Loucy (cell line): ENCODE measurements at regions not wholly inside any gene's neighbourhood (a gene's known extent, or its start where the extent isn't known, plus 50 kb on each side); places are given as distances from the start of the nearest gene placed in this dataset.

Experiments
- H2AFZ ChIP-seq: fragments of 200-600 bp; sonication (generic); 2 replicates; pipeline ENCODE4 v1.6.0; 2016; ENCODE audit warnings: antibody characterized with exemption, mild to moderate bottlenecking, low read length, moderate library complexity
- H3F3A ChIP-seq: fragments of 200-600 bp; 2 replicates; pipeline ENCODE4 v1.6.0; 2016; ENCODE audit warnings: antibody characterized with exemption, low read depth, mild to moderate bottlenecking
- H3K27me3 ChIP-seq: fragments of 200-600 bp; sonication (generic); 2 replicates; pipeline ENCODE4 v1.6.1; 2014; ENCODE audit warnings: low read length, mild to moderate bottlenecking; ENCODE audit not compliant: insufficient read depth, poor library complexity, severe bottlenecking
- H3K36me3 ChIP-seq: fragments of 200-600 bp; sonication (generic); 2 replicates; pipeline ENCODE4 v1.6.1; 2016; ENCODE audit warnings: low read length; ENCODE audit not compliant: insufficient read depth
- H3K4me1 ChIP-seq: fragments of 200-600 bp; sonication (generic); 2 replicates; pipeline ENCODE4 v1.5.1; 2014; ENCODE audit warnings: low read length, mild to moderate bottlenecking; ENCODE audit not compliant: insufficient read depth, poor library complexity, severe bottlenecking
- H3K4me2 ChIP-seq: fragments of 200-600 bp; sonication (generic); 2 replicates; pipeline ENCODE4 v1.6.0; 2014; ENCODE audit warnings: antibody characterized with exemption, low read length, low read depth, mild to moderate bottlenecking; ENCODE audit not compliant: poor library complexity, severe bottlenecking
- H3K4me3 ChIP-seq: fragments of 200-600 bp; sonication (generic); 2 replicates; pipeline ENCODE4 v1.5.1; 2014; ENCODE audit warnings: low read length, mild to moderate bottlenecking, mixed read lengths; ENCODE audit not compliant: poor library complexity, severe bottlenecking
- H3K79me2 ChIP-seq: fragments of 200-600 bp; sonication (generic); 2 replicates; pipeline ENCODE4 v1.6.1; 2014; ENCODE audit warnings: low read length; ENCODE audit not compliant: insufficient read depth
- H3K9ac ChIP-seq: fragments of 200-600 bp; sonication (generic); 2 replicates; pipeline ENCODE4 v1.6.0; 2014; ENCODE audit warnings: mild to moderate bottlenecking, low read depth, low read length, moderate library complexity; ENCODE audit not compliant: poor library complexity, severe bottlenecking
- H3K9me2 ChIP-seq: fragments of 200-600 bp; sonication (generic); replicated peaks from 2 replicates; pipeline ENCODE4 v1.6.1; 2016; ENCODE audit warnings: low read depth, low read length, mixed read lengths
- H3K9me3 ChIP-seq: fragments of 200-600 bp; sonication (generic); 2 replicates; pipeline ENCODE4 v1.6.1; 2014; ENCODE audit warnings: mild to moderate bottlenecking, antibody characterized with exemption, low read length, low read depth; ENCODE audit not compliant: insufficient read depth
- H4K20me1 ChIP-seq: fragments of 200-600 bp; sonication (generic); 2 replicates; pipeline ENCODE4 v1.6.0; 2014; ENCODE audit warnings: antibody characterized with exemption, low read length, mild to moderate bottlenecking; ENCODE audit not compliant: insufficient read depth, poor library complexity, severe bottlenecking
- CTCF ChIP-seq: fragments of 200-600 bp; sonication (generic); conservative IDR thresholded peaks from 2 replicates; pipeline ENCODE4 v1.5.1; 2014; ENCODE audit warnings: mild to moderate bottlenecking, antibody characterized with exemption, low read length
- EZH2phosphoT487 ChIP-seq: fragments of 200-600 bp; IDR thresholded peaks from 2 replicates; pipeline ENCODE4 v1.6.1; 2018; ENCODE audit warnings: antibody characterized with exemption, mild to moderate bottlenecking, moderate library complexity, borderline replicate concordance

GRCh38 chr1:168379104-168379860 lies 98.6 kb downstream of the TBX19 start:
- Histone ChIP-seq H3K9ac (no peak overlapping the region), H3K4me2 (no peak overlapping the region), H2AFZ (no peak overlapping the region), H3K27me3 (no peaks in the 10 kb centered on the region), H3K9me3 (no peaks in the 10 kb centered on the region), H3K79me2 (no peaks in the 10 kb centered on the region), H4K20me1 (no peaks in the 10 kb centered on the region), H3K9me2 (no peaks in the 10 kb centered on the region), H3K36me3 (no peaks in the 10 kb centered on the region), H3K4me1 (no peaks in the 10 kb centered on the region), H3F3A (no peaks in the 10 kb centered on the region), H3K4me3 (no peak overlapping the region)
- TF ChIP-seq CTCF (no peak), EZH2phosphoT487 (no peak)

GRCh38 chr1:168375566-168376300 lies 95.1 kb downstream of the TBX19 start:
- H3K9me3 ChIP-seq: no peaks in the 10 kb centered on the region
- no peak overlapping the region for H2AFZ ChIP-seq
- H3K4me2 ChIP-seq: no peak overlapping the region
- no peak overlapping the region for H3K9ac ChIP-seq
- H3K9me2 ChIP-seq: no peaks in the 10 kb centered on the region
- no peak overlapping the region for H3K4me3 ChIP-seq
- H3K4me1 ChIP-seq: no peaks in the 10 kb centered on the region
- H3K36me3 ChIP-seq: no peaks in the 10 kb centered on the region
- no peaks in the 10 kb centered on the region for H3K27me3 ChIP-seq
- no peak for TF ChIP-seq EZH2phosphoT487
- TF ChIP-seq CTCF: no peak
- no peaks in the 10 kb centered on the region for H3F3A ChIP-seq
- no peaks in the 10 kb centered on the region for H4K20me1 ChIP-seq
- H3K79me2 ChIP-seq: no peaks in the 10 kb centered on the region

GRCh38 chr1:168374566-168374965 lies 93.9 kb downstream of the TBX19 start:
- H3K9me3 ChIP-seq: no peaks in the 10 kb centered on the region
- no peaks in the 10 kb centered on the region for H3K79me2 ChIP-seq
- H3K27me3 ChIP-seq: no peaks in the 10 kb centered on the region
- no peaks in the 10 kb centered on the region for H3K36me3 ChIP-seq
- H3K9ac ChIP-seq: no peak overlapping the region
- no peak overlapping the region for H3K4me2 ChIP-seq
- H2AFZ ChIP-seq: no peak overlapping the region
- no peaks in the 10 kb centered on the region for H3K9me2 ChIP-seq
- TF ChIP-seq CTCF (no peak), EZH2phosphoT487 (no peak)
- H3K4me1 ChIP-seq: no peaks in the 10 kb centered on the region
- H4K20me1 ChIP-seq: no peaks in the 10 kb centered on the region
- no peaks in the 10 kb centered on the region for H3F3A ChIP-seq
- no peak overlapping the region for H3K4me3 ChIP-seq
